GM18861 (cell line): ENCODE measurements at regions not wholly inside any gene's neighbourhood (a gene's known extent, or its start where the extent isn't known, plus 50 kb on each side); places are given as distances from the start of the nearest gene placed in this dataset.
"Not testable (repeated sequence)": the region's sequence is repeated elsewhere in the genome, so short reads cannot be mapped to it uniquely, and the experiment has no call there.

Experiments
- ATAC-seq: cut with Tn5 transposase; IDR thresholded peaks from one replicate; pipeline ENCODE4 v1.9.1; 2021; ENCODE audit not compliant: unreplicated experiment

DNA sequence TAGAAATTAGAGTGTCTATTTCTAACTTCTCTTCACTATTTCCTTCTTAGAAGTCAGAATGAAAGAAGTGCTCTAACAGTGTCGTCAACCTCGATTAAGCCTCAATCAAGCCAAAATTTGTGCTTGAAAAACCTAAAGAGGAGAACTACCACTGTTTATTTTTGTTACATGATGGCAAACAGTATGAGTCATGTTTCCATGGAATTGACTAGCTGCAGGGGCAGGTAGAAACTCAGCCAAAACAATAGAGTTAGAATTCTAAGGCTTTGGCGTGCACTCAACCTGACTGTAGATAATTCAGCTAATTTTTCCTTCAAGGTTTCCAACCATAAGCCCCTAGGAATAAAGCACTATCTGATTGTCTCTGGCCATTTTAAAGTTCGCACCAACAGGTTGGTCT lies 415.9 kb downstream of the ETS1 start:
- no peak for ATAC-seq

DNA sequence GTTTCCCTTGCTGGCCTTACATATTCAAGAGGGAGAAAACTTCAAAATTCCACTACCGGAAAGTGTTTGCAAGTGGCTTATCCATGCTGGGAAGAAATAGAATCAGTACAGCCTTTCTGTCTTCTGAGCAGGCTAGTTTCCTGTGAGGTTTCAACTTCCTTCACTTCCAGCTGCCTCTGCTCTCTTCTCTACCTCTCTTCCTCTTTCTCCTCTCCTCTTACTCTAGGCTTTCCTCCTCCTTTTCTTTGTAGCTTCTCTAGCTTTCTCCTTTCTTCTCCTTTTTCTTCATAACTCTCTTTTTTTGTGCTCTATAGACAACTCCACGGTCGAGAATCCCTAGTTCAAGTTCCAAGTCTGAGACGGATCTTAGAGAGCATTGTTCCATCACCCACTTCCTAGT lies 421.8 kb downstream of the ETS1 start:
- no peak for ATAC-seq

DNA sequence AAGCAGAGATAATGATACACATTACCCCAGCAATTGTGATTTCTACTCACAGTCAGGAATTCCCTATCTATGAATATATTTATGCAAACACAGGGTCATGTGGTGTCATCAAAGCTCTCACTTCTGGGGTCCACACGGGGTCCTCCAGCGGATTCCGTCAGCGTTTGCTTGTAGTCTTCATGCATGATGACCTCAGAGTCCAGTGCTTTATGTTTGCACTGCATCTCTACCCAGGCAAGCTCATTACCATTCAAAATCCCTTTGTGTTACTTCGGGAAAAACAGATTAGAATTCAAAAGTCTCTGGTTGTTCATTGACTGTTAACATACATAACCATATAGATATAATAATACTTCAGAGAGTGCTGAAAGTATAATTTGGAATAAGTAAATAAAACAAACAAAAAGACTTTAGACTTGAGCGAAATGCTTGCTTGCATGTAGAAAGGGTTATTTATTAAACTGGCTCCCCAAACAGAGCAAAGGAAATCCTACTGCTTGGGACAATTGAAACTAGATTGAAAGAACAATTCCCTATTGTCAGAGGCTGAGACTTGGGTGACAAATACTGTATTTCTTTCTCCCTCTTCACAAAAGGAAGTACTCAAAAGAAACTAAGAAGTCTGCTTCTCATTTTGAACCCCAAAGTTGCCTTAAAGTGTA lies 423.1 kb downstream of the ETS1 start:
- no peak for ATAC-seq

DNA sequence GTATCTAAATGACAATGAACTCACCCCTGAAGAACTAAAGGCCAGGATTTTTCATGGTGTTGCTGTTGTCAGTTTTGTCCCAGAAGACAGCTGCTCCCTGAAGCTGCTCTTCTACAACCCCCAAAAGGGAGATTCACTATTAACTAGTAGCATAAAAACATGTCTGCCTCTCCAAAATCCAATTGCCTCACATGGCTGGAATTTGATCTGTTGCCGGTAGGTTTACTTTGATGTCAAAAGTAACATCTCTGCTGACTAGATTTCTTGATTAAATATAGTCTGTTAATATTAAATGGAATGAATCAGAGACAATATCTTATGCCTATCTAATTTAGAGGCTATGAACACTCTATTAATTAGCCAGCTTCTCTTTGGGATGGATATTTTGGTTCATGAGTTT lies 425.4 kb downstream of the ETS1 start:
- no peak for ATAC-seq

DNA sequence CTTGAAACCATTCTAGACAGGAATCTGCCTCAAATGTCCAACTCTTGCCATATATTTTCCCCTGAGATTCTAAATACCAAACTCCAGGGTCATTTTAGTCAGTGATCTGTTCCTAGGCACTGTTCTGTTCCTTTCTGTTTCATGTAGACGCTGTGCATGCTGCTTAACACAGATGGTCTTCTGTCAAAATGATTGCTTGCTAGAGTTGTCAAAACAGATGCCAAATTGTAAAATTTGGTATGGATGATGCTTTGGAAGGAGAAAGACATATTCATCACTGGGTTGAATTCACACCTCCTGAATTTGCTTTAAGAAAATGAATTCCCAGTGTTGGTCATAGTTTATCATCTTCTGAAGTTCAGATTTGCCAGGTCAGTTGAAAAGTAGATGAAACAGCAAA lies 425.9 kb downstream of the ETS1 start:
- no peak for ATAC-seq

DNA sequence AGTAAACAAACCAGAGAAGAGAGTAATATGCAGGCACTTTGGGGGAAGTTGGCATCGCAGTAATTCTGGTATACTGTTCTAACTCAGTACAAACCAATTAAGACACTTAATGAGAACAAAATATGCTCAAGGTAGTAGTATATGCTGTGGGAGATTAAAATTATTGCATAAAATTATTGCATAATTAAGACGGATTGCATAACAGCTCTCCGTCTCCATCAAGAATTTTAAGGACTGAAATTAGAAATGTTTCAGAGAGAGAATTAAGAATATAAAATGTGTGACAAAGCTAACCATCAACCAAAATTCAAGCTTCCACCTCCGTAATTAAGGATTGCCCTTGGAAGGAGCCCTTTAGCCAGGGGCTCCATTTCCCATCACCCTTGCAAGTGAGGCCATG lies 428.5 kb downstream of the ETS1 start:
- ATAC-seq, result no peak

DNA sequence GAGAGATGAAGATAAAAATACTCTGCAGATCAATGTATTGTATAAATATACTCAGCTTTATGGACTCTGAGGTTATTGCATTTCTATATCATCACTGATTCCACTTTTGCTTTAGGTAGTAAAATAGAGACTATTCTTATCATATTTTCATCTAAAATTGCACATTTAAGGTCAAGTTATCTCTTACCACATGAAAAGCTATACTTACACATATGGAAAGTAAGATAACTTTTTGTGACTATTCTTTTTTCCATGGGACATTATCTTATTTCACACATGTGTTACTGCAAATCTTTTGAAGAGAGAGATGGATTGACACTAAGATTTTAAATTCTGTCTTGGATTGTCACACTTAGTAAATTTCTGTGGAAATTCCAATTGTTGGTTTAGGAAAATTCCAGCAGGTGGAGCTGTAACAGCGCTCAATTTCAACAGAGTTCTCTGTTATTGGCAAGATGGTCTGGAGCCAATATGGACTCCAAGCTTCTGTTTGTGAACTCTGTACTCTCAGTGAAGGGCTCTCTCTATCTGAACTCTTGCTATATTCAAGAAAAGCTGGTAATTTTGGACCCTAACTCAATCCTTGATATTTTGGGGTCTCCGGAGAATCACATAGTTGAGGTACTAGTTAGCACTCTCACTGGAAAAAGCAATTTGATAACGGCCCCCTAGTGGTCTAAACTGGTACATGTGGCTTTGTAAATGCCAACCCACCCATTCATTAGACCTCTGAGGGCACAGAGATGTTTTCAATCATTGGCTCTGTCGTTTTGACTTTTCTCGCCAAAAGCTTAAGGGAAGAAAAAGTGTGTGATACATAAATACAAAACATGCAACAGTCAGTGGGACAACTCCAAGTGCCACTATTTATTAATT lies 429.7 kb downstream of the ETS1 start:
- peak; percentile 83 for ATAC-seq

DNA sequence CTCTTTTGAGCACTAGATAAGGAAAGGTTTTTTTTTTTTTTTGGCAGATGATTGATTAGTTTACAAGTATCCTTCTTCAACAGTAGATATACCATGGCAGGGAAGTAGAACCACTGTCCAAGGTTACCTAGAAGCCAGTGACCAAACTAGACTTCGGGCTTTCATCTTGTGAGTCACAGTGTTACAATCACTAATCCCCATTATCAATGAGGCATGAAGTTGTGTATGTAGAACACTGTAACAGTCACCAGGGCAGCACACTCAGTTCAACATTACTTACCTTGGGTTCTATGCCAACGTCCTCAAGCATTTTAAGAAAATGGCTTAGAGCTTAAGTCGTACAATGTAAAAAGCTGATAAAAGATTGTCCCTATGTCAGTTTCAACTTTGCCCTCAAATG lies 430.9 kb downstream of the ETS1 start:
- no peak for ATAC-seq

DNA sequence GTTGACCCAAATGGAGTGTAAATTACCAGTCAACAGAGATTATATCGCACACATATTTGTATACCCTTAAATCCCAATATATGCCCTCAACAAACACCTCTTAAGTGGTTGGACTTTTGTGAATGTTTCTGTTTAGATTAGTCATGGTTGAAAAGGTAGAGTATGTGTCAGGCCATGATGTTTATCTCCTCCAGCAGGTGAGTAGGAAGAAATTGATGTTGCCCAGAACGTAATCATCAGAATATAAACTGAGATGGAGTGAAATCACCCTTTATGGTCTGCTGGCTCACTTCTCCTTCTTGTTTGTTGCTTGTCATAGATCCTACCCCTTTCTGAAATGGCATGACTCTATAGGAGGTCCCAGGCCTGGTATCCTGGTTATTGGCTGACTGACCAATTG lies 431.8 kb downstream of the ETS1 start:
- no peak for ATAC-seq

DNA sequence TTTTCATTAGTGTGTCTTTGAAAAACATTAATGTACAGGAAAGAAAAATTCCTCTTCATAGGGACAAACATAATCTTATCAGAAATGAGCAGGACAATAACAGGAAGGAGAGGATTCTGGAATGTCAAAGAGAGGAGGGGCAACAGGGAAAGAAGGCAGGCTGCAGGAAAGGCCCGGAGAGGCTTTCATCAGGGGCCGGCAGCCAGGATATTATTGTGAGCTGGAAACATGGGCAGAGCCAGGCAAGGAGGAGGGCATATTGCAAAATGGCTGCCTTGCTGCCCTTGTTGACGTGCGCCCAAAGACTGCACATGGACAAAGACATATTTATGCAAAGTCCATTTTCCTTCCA lies 433.7 kb downstream of the ETS1 start:
- ATAC-seq, result no peak

DNA sequence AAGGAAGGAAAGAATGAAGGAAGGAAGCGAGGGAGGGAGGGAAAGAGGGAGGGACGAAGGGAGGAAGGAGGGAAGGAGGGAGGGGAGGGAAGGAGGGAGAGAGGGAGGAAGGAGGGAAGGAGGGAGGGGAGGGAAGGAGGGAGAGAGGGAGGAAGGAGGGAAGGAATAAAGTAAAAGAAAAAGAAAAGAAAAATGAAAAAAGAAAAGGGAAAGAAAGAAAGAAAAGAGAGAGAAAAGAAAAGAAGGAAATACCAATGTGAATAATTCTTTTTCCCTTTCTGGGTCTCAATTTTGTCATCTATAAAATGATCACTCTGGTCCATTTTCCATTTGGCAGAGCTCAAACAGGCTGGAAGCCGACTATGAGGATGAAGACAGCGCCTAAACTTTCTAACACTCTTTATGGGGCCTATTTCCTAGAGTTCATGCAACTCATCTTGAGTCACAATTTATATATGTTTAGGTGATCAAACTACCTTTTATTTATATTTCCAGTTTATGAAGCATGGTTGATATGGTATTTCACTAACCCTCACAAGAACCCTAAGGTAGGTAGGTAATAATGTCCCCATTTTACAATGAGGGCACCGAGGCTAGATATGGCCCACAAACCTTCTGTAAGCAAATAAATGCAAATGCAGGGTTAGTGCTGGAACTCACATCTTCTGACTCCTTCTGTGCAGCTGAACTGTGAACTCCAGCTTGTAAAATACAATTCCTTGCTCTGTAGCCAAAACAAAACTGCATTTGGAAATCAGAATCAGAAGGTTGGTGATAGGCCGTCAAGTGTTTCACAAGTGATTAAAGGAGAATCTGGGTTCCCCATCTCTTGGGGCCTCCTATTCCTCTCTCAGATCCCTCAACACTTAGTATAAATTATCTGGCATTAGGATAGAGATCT lies 434.3 kb downstream of the ETS1 start:
- ATAC-seq, result no peak

DNA sequence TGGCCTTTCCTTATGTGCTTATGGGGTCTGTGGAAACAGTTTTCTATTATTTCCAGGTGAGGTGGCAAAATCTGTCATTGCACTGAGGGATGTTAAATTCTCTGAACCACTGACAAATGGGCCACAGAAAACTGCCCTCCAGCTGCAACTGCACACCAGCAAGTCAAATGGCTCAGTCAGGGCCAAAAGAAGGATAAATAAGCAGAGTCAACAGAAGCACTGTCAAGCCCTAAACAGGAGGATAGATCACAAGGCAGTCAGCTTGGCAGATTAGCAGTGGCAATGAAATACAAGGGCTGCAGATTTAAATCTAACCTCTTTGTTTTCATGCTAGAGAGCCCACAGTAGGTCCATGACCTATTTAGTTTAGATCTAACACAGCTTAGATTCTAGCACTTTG lies 435.6 kb downstream of the ETS1 start:
- no peak for ATAC-seq

DNA sequence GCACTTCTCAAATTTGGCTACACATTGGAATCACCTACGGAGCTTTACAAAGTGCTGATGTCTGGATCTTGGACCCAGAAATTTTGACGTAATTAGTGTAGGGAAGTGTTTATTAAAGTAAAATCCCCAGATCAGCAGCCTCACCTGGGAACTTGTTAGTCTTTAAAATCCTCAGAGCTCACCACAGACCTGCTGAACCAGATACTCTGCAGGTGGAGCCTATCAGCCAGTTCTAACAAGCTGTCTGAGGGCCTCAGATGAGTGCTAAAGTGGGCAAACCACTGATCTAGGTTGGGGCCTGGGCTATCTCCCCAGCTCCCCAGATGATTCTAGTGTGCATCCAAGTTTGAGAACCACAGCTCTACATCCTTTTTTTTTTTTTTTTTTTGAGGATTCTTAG lies 436.0 kb downstream of the ETS1 start:
- ATAC-seq, result no peak

DNA sequence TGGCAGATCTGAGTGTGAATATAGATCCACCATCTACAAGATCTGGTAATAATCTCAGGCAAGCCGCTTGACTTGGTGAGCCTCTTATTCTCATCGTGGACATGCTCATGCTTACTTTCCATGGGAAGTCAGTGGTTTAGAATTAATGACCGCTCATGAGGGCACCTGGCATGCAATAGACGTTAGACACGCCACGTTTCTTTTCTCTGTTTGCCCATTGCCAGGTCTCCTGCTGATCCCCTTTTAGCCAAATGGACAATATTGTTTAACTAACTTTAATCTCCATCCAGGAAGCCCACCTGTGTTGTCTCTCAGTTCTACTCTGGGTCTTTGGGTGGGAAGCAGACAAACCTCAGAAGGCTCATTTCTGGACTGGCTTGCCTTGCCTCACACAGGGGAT lies 439.1 kb downstream of the ETS1 start:
- no peak for ATAC-seq

DNA sequence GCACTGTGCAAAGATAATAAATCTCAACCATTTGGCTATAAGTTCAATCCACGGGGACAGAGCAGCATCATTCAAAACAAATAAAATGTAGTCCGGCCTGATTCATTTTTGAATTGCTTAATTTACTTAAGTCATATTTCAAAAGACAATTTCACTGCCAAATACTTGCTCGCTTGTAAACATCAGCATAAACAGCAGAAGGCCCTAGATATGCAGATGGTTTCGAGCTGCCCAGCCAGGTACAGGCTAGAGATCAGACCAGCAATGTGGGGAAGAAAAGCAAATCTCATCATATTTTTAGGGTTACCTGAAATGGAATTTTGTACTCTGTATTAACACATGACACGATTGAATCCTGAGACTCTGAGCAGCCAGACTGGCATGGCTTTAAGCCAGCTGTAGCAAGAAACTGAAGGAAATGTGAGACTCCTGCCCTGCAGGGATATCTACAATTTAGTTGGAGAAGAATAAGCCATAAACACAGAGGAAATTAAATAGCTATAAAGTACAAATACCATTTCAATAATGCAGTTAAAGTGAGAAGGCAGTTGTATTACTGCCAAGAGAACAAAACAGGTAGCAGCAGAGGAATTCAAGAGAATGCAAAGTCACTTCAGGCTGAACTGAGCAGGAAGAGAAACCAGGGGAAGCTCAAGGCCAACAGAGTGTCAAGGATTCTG lies 440.3 kb downstream of the ETS1 start:
- ATAC-seq, result no peak

DNA sequence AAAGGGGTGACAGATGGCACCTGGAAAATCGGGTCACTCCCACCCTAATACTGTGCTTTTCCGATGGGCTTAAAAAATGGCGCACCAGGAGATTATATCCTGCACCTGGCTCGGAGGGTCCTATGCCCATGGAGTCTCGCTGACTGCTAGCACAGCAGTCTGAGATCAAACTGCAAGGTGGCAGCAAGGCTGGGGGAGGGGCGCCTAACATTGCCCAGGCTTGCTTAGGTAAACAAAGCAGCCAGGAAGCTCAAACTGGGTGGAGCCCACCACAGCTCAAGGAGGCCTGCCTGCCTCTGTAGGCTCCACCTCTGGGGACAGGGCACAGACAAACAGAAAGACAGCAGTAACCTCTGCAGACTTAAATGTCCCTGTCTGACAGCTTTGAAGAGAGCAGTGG lies 447.1 kb downstream of the ETS1 start:
- not testable (repeated sequence) for ATAC-seq

DNA sequence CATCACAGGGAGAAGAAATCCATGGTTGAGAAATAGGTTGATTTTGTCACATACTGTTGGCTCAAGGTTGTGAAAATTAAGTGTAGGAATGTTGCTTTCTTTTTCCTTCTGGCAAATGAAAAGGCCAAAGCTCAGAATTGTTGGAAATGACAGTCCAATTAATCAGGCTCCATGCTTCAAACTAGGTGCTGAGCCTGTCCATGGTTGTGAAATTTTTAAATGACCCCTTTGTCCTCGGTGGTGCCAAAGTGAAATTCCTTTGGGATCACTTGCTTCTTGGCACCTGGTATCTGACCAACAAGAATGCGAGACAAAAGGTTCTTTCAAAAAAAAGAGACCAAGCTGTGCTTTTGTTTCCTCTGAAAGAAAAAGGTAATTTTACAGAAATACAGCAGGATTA lies 451.9 kb downstream of the ETS1 start:
- ATAC-seq, result no peak

DNA sequence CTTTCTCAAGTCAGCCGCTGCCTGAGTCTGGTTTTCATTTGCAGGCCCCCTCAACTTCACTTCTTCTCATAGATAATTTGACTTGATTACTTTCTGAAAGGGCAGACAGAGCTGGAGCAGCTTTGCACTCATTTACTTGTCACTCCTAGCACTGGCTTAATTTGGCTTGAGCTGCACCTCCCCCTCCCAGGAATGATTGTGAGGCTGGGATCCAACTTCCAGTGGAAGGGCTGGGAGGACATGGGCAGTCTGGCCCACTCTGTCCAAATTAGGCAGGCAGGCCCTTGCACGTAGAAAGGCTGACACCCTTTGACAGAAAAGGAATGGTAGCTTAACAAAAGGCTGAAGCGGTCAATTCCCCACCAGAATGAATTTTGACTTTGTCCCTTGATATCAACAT lies 453.9 kb downstream of the ETS1 start:
- ATAC-seq, result no peak

DNA sequence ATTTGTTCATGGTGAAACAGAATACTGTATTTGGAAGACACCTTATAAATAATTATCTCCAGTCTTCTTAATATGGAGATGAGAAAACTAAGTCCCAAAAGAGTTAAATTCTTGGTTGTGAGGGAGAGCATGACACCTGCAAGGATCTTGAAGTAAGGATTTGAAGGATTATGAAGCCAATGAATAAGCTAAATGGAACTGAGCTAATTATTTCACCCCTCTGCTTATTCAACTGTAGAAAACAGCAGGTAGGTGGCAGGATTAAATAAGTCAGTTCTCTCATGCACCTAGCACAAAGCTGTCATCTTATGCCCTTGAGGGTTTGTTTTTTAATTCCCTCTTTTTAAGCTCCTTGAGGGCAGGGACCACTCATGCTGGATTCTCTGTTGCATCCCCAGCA lies 457.3 kb downstream of the ETS1 start:
- ATAC-seq, result no peak

DNA sequence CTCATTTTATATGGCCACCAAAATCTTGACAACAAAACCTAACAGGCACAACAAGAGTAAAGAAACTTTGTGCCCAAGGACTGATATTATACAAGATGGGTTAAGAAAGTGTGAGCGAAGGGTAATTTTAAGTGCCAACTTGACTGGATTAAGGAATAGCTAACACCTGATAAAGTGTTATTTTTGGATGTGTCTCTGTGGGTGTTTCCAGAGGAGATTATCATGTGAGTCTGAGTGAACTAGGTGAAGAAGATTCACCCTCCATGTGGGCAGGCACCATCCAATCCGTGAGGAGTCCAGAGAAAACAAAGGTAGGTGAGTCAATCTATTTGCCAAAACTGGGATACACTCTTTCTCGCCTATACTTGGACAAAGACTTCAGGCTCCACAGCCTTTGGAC lies 461.6 kb downstream of the ETS1 start:
- no peak for ATAC-seq

DNA sequence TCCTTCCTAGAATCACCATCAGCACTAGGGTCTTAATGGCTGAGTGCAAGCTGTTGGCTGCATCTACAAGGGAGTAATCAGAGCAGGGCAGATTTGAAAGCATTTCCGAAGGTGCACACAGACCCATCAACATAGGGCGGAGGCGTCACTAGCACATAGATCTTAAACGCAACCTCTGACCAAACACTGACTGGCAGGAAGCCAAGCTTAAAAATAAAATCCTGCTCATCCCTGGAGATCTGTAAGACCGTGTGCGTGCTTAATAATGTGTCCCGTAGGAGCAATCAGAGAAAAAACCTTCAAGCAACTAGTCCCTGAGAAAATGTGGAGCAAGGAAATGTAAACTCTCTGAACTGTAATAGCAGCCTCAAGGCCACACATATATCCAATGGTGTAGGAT lies 470.5 kb downstream of the ETS1 start:
- ATAC-seq, result no peak
